CD14-positive monocyte (primary cell): ENCODE measurements at regions not wholly inside any gene's neighbourhood (a gene's known extent, or its start where the extent isn't known, plus 50 kb on each side); places are given as distances from the start of the nearest gene placed in this dataset.

Experiments
- DNase-seq, 3 donors: peaks; one replicate each; pipeline ENCODE4 v3.0.0-alpha.2; 2011 to 2022
- H2AFZ ChIP-seq: 2 replicates; pipeline ENCODE4 v1.6.0; 2012; ENCODE audit warnings: mild to moderate bottlenecking, low read depth, low read length, inconsistent platforms; ENCODE audit not compliant: insufficient read depth, poor library complexity, severe bottlenecking
- H3K27ac ChIP-seq, 2 donors: 1 replicate in 1 of 2; 2 replicates in 1 of 2; pipeline ENCODE4 v1.5.1; 2012 to 2013; ENCODE audit warnings: low read length in 2 of 2, control low read depth in 1 of 2, inconsistent platforms in 1 of 2, low read depth in 1 of 2, mild to moderate bottlenecking in 1 of 2
- H3K27me3 ChIP-seq, 2 donors: one replicate each; pipeline versions ENCODE4 v1.6.0 to v1.6.1; 2011 to 2013; ENCODE audit warnings: low read length in 2 of 2; ENCODE audit not compliant: control insufficient read depth in 2 of 2, insufficient read depth in 2 of 2
- H3K36me3 ChIP-seq, 2 donors: replicated peaks in 1 of 2; 1 replicate in 1 of 2; 2 replicates in 1 of 2; pipeline versions ENCODE4 v1.5.1 to v1.6.1; 2012 to 2013; ENCODE audit warnings: low read length in 2 of 2, control low read depth in 1 of 2, inconsistent platforms in 1 of 2, mild to moderate bottlenecking in 1 of 2; ENCODE audit not compliant: insufficient read depth in 2 of 2, control insufficient read depth in 1 of 2
- H3K4me1 ChIP-seq, 2 donors: 1 replicate in 1 of 2; 2 replicates in 1 of 2; pipeline versions ENCODE4 v1.5.1 to v1.6.1; 2012 to 2013; ENCODE audit warnings: low read length in 2 of 2, control low read depth in 1 of 2, inconsistent platforms in 1 of 2, mild to moderate bottlenecking in 1 of 2, moderate library complexity in 1 of 2; ENCODE audit not compliant: insufficient read depth in 2 of 2, control insufficient read depth in 1 of 2
- H3K4me2 ChIP-seq: replicated peaks from 2 replicates; pipeline ENCODE3; 2012; ENCODE audit warnings: low read length, moderate library complexity, mild to moderate bottlenecking; ENCODE audit not compliant: poor library complexity, severe bottlenecking; ENCODE audit errors: extremely low read depth
- H3K4me3 ChIP-seq, 3 experiments: fragments of 200-600 bp in 1 of 3; sonication (generic) in 1 of 3; replicated peaks in 1 of 3; 1 replicate in 2 of 3; 2 replicates in 1 of 3; pipeline ENCODE4 v1.5.1; 2011 to 2013; ENCODE audit warnings: low read length in 3 of 3, mild to moderate bottlenecking in 3 of 3, control low read depth in 2 of 3, low read depth in 2 of 3, inconsistent platforms in 1 of 3, moderate library complexity in 1 of 3
- H3K79me2 ChIP-seq: 2 replicates; pipeline ENCODE4 v1.6.0; 2012; ENCODE audit warnings: mild to moderate bottlenecking, control low read depth, inconsistent platforms, low read length, moderate library complexity; ENCODE audit not compliant: insufficient read depth
- H3K9ac ChIP-seq: 2 replicates; pipeline ENCODE4 v1.6.0; 2017; ENCODE audit warnings: low read length, mild to moderate bottlenecking; ENCODE audit not compliant: insufficient read depth, poor library complexity, severe bottlenecking
- H3K9me3 ChIP-seq, 2 donors: replicated peaks in 1 of 2; 1 replicate in 1 of 2; 2 replicates in 1 of 2; pipeline versions ENCODE4 v1.5.1 to v1.6.1; 2012 to 2013; ENCODE audit warnings: low read length in 2 of 2, control low read depth in 1 of 2; ENCODE audit not compliant: control insufficient read depth in 1 of 2, insufficient read depth in 1 of 2
- H4K20me1 ChIP-seq: 2 replicates; pipeline ENCODE4 v1.6.0; 2012; ENCODE audit warnings: mild to moderate bottlenecking, low read length, control low read depth, moderate library complexity; ENCODE audit not compliant: insufficient read depth
- H3K27ac Mint-ChIP-seq, 7 donors: one replicate each; pipeline ENCODE4 v1.8.0; 2020; ENCODE audit warnings: mild to moderate bottlenecking in 7 of 7, mixed read lengths in 7 of 7, moderate library complexity in 6 of 7, inconsistent platforms in 2 of 7
- H3K27me3 Mint-ChIP-seq, 3 donors: one replicate each; pipeline ENCODE4 v1.8.0; 2021 to 2022; ENCODE audit warnings: low read depth in 3 of 3, mild to moderate bottlenecking in 3 of 3, mixed read lengths in 3 of 3, moderate library complexity in 3 of 3, inconsistent platforms in 1 of 3
- H3K36me3 Mint-ChIP-seq, 2 donors: one replicate each; pipeline ENCODE4 v1.8.0; 2020; ENCODE audit warnings: mixed read lengths in 2 of 2, inconsistent platforms in 1 of 2, mild to moderate bottlenecking in 1 of 2
- H3K4me1 Mint-ChIP-seq: one replicate; pipeline ENCODE4 v1.8.0; 2020; ENCODE audit warnings: mild to moderate bottlenecking, mixed read lengths
- H3K4me3 Mint-ChIP-seq, 2 donors: one replicate each; pipeline ENCODE4 v1.8.0; 2020; ENCODE audit warnings: mild to moderate bottlenecking in 2 of 2, mixed read lengths in 2 of 2, moderate library complexity in 1 of 2
- H3K9me3 Mint-ChIP-seq, 7 donors: one replicate each; pipeline ENCODE4 v1.8.0; 2020 to 2022; ENCODE audit warnings: mixed read lengths in 7 of 7, mild to moderate bottlenecking in 6 of 7, moderate library complexity in 6 of 7, inconsistent platforms in 2 of 7
- CTCF ChIP-seq: fragments of 200-600 bp; IDR thresholded peaks from one replicate; pipeline ENCODE4 v1.8.0; 2022; ENCODE audit warnings: antibody characterized with exemption, mild to moderate bottlenecking
- WGBS: methylation state at CpG from one replicate; pipeline ENCODE4 v1.1.5; 2013; ENCODE audit warnings: missing lambda C conversion rate; ENCODE audit not compliant: insufficient coverage; 5-methylcytosine and 5-hydroxymethylcytosine counted together
- intact Hi-C, 2 donors: fragments of 100-400 bp; cut with micrococcal nuclease; formaldehyde crosslinking; loops; one replicate each; pipeline versions ENCODE4 v1.15.0 to v1.15.1; 2023

DNA sequence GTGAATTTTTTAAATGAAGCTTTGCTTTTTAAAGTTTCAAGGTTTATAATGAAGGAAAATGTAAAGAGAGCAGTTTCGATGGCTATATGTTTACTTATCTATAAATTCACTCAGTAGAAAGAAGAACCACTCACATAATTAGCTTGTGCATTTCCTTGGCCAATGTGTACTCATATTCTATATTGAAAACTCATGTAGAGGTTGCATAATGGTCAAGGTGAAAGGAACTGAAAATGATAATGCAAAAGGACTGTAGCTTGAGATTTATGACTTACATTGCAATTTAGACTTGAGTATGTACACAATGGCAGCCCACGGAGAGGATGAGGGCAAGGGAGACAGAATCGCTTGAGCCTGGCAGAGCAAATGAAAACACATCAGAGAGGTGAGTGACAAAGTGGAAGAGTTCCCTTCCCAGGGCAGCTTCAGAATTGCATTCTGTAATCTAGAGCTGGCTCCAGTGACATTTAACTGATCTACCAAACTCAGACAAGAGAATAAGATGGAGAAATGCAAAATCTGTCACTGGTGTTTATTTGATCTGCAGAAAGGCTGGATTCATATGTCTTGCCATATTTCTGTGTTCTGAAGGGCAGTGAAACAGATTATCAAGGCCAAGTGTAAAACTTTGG, 191.8 kb downstream of the TMEM200A start:
- intact Hi-C loops, result no loop called here
- Histone ChIP-seq H3K9ac (no peak overlapping the region), H2AFZ (no peak overlapping the region), H3K4me1 (no peaks in the 10 kb centered on the region), H3K4me3 (no peak overlapping the region), H3K36me3 (no peaks in the 10 kb centered on the region), H3K79me2 (no peaks in the 10 kb centered on the region), H3K4me2 (no peak overlapping the region), H3K27me3 (no peaks in the 10 kb centered on the region), H4K20me1 (no peaks in the 10 kb centered on the region), H3K9me3 (no peaks in the 10 kb centered on the region), H3K27ac (no peak overlapping the region)
- WGBS, result 100% methylated on average over 2 of the region's 3 CpGs
- DNase-seq, result no peak
- peaks cover 0 to 7% (median 0%) of the 10 kb centered on the region in 7 donors for H3K9me3 Mint-ChIP-seq
- H3K27ac Mint-ChIP-seq, result no peak overlapping the region
- peaks cover 0 to 3% (median 1%) of the 10 kb centered on the region in 3 donors for H3K27me3 Mint-ChIP-seq
- H3K4me1 Mint-ChIP-seq, result no peaks in the 10 kb centered on the region
- H3K4me3 Mint-ChIP-seq, result no peak overlapping the region
- no peak for TF ChIP-seq CTCF
- H3K36me3 Mint-ChIP-seq, result no peaks in the 10 kb centered on the region

GRCh38 chr6:130558131-130558530, 192.3 kb downstream of the TMEM200A start:
- no peaks in the 10 kb centered on the region for H3K36me3 Mint-ChIP-seq
- no CpG with 5 or more reads among the region's 1 CpG for WGBS

More at GRCh38 chr6:130558131-130558530, 192.3 kb downstream of the TMEM200A start:
- H3K27ac ChIP-seq, result no peak overlapping the region
- DNase-seq, result no peak
- TF ChIP-seq CTCF, result no peak
- no peak overlapping the region for H3K4me3 ChIP-seq
- H3K4me1 ChIP-seq, result no peaks in the 10 kb centered on the region
- H3K27me3 ChIP-seq, result no peaks in the 10 kb centered on the region
- intact Hi-C loops, result no loop called here
- Mint-ChIP-seq H3K4me1 (no peaks in the 10 kb centered on the region), H3K9me3 (peaks cover 0 to 7% (median 1%) of the 10 kb centered on the region in 7 donors), H3K4me3 (no peak overlapping the region), H3K27me3 (peaks cover 0 to 3% (median 1%) of the 10 kb centered on the region in 3 donors), H3K27ac (no peak overlapping the region)
- H2AFZ ChIP-seq, result no peak overlapping the region
- H4K20me1 ChIP-seq, result no peaks in the 10 kb centered on the region
- H3K79me2 ChIP-seq, result no peaks in the 10 kb centered on the region
- no peaks in the 10 kb centered on the region for H3K9me3 ChIP-seq
- no peaks in the 10 kb centered on the region for H3K36me3 ChIP-seq
- no peak overlapping the region for H3K4me2 ChIP-seq
- no peak overlapping the region for H3K9ac ChIP-seq
